ENCODE measurements at regions not wholly inside any gene's neighbourhood (a gene's known extent, or its start where the extent isn't known, plus 50 kb on each side); places are given as distances from the start of the nearest gene placed in this dataset.

DNA sequence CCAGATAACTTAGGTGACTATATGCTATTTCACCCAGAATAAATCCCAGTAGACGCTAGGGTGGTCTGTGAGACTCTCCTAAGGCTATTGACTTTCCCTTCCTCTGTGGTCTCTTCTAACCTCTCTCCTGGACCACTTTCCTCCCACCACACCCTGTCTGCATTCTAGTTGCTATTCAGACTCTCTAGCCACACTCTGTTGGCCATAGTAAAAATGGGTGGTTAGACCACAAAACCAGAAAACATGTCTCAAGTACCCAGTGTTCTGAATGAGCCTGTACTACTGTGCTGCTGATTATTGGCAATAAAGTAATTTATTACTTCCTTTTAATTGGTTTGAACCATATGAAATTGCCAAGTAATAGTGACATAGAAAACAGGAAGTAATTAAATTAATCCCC, 240.8 kb downstream of the KIF20B start:
- ATAC-seq, result no peak
- in situ Hi-C loops (cut with MboI; ENCODE audit: low sequenced_read_pairs in 4 of 4), result no loop called here
- H3K9me3 ChIP-seq, result no peaks in the 10 kb centered on the region

DNA sequence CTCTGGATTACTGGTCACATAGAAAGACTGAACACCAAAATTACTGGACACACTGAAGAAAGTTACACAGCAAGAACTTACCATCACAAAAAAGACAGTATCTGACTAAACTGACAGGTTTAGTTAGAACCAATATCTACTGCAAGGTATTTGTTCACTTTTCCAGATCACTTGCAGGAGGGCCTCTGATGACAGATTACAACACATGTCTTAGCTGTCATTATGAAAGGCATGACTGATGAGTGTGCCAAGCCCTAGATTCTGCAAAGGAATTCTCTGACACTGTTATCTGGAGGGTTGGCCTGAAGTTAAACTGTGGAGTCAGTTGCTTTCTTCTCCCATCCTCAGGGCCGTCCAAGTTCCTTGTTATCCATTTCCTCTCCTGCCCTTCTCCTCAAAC, 242.7 kb downstream of the KIF20B start:
- in situ Hi-C loops (cut with MboI; ENCODE audit: low sequenced_read_pairs in 4 of 4), result no loop called here
- Histone ChIP-seq H3K36me3 (no peaks in the 10 kb centered on the region), H3K4me3 (no peak overlapping the region), H3K27me3 (no peaks in the 10 kb centered on the region), H3K27ac (no peak overlapping the region), H3K4me1 (no peaks in the 10 kb centered on the region), H3K9me3 (no peaks in the 10 kb centered on the region)
- no peak for DNase-seq
- no peak for ATAC-seq
- intact Hi-C loops (cut with DNase I; ENCODE audit: low total_unique reads), result no loop called here
- TF ChIP-seq CTCF (IDR thresholded peaks at IDR 0.05 in 4 of 5, conservative IDR thresholded peaks at IDR 0.05 in 1 of 5) (no peak), POLR2A (IDR thresholded peaks at IDR 0.05) (no peak)

More for the DNA sequence above, 240.8 kb downstream of the KIF20B start:
- no peaks in the 10 kb centered on the region for H3K4me1 ChIP-seq
- no peaks in the 10 kb centered on the region for H3K27me3 ChIP-seq
- no peak overlapping the region for H3K27ac ChIP-seq
- intact Hi-C loops (cut with DNase I; ENCODE audit: low total_unique reads), result no loop called here
- H3K4me3 ChIP-seq, result no peak overlapping the region
- H3K36me3 ChIP-seq, result no peaks in the 10 kb centered on the region
- DNase-seq, result no peak
- TF ChIP-seq POLR2A (IDR thresholded peaks at IDR 0.05) (no peak), CTCF (IDR thresholded peaks at IDR 0.05 in 4 of 5, conservative IDR thresholded peaks at IDR 0.05 in 1 of 5) (no peak)

- DNase-seq (no peak), ATAC-seq (no peak)
- no peaks in the 10 kb centered on the region for H3K36me3 ChIP-seq
- H3K4me3 ChIP-seq, result no peak overlapping the region
- H3K9me3 ChIP-seq, result no peaks in the 10 kb centered on the region
- in situ Hi-C loops (cut with MboI; ENCODE audit: low sequenced_read_pairs in 4 of 4) (no loop called here), intact Hi-C loops (cut with DNase I; ENCODE audit: low total_unique reads) (no loop called here)
- H3K27ac ChIP-seq, result no peak overlapping the region
- no peaks in the 10 kb centered on the region for H3K4me1 ChIP-seq
- no peak for TF ChIP-seq POLR2A (IDR thresholded peaks at IDR 0.05)
- no peak for TF ChIP-seq CTCF (IDR thresholded peaks at IDR 0.05 in 4 of 5, conservative IDR thresholded peaks at IDR 0.05 in 1 of 5)
- H3K27me3 ChIP-seq, result no peaks in the 10 kb centered on the region
Observed at GRCh38 chr10:89946106-89946505, 244.7 kb downstream of the KIF20B start.

DNA sequence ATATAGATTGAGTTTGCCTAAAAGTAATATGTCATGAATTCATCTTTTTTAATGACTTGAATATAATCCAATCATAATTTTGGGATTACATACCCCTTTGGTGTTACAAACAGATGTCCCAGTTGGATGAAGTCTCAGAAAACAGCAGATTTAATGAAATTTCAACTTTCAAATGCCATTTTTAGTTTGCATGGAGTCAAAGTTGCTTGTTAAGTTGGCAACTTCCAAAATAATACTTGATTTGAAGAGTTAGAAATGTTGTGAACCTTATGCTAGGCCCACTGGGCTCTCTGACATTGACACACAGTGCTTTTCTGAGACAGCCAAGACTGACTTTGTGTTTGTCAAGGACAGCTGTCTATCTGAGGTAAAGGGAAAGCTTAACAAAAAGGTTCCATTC, 248.1 kb downstream of the KIF20B start:
- Histone ChIP-seq H3K36me3 (no peaks in the 10 kb centered on the region), H3K4me3 (no peak overlapping the region), H3K4me1 (no peaks in the 10 kb centered on the region), H3K27me3 (no peaks in the 10 kb centered on the region), H3K9me3 (no peaks in the 10 kb centered on the region), H3K27ac (no peak overlapping the region)
- in situ Hi-C loops (cut with MboI; ENCODE audit: low sequenced_read_pairs in 4 of 4), result no loop called here
- DNase-seq, result no peak
- no peak for TF ChIP-seq POLR2A (IDR thresholded peaks at IDR 0.05)
- ATAC-seq, result no peak
- intact Hi-C loops (cut with DNase I; ENCODE audit: low total_unique reads), result no loop called here

DNA sequence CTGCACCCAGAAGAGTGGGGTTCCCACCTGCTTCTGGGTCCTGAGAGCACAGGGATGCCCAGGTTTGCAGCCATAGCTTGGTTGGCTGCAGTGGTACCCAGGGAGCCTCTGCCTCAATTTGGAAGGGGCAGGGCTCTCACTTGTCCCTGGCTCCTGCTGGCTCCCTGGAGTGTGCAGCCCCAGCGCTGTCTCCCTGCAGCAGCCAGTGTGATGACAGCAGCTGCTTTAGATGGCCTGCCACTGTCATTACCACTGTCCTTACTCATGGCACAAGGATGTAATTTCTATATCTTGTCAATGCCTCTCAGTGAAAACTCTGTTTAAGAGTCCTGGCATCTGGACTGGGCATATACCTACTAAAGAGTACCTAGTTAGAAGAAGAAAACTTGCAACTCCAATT, 250.9 kb downstream of the KIF20B start:
- intact Hi-C loops (cut with DNase I; ENCODE audit: low total_unique reads), result no loop called here
- no peaks in the 10 kb centered on the region for H3K4me1 ChIP-seq
- H3K4me3 ChIP-seq, result no peak overlapping the region
- H3K9me3 ChIP-seq, result no peaks in the 10 kb centered on the region
- H3K27me3 ChIP-seq, result no peaks in the 10 kb centered on the region
- ATAC-seq (no peak), DNase-seq (no peak)
- no peaks in the 10 kb centered on the region for H3K36me3 ChIP-seq
- no peak for TF ChIP-seq CTCF (IDR thresholded peaks at IDR 0.05 in 4 of 5, conservative IDR thresholded peaks at IDR 0.05 in 1 of 5)
- TF ChIP-seq POLR2A (IDR thresholded peaks at IDR 0.05), result no peak
- in situ Hi-C loops (cut with MboI; ENCODE audit: low sequenced_read_pairs in 4 of 4), result no loop called here
- no peak overlapping the region for H3K27ac ChIP-seq

Data from gastrocnemius medialis (tissue), 4 donors.